CD4-positive, alpha-beta T cell treated with Interleukin-21 for 1 hour (primary cell): ENCODE measurements at regions not wholly inside any gene's neighbourhood (a gene's known extent, or its start where the extent isn't known, plus 50 kb on each side); places are given as distances from the start of the nearest gene placed in this dataset.
"Not testable (repeated sequence)": the region's sequence is repeated elsewhere in the genome, so short reads cannot be mapped to it uniquely, and the experiment has no call there.

ENCODE experiments used
- DNase-seq: peaks from one replicate; pipeline ENCODE4 v3.0.0-alpha.2; 2020

- DNase-seq, result not testable (repeated sequence)
These were observed 63.1 kb upstream of the POTEC start for GRCh38 chr18:14606546-14606945.

- DNase-seq, result not testable (repeated sequence)
These were observed 64.0 kb upstream of the POTEC start for GRCh38 chr18:14607360-14607759.

GRCh38 chr18:14612422-14612821, 69.0 kb upstream of the POTEC start:
- DNase-seq, result peak; percentile 40

GRCh38 chr18:14614485-14614884, 71.1 kb upstream of the POTEC start:
- DNase-seq, result not testable (repeated sequence)

GRCh38 chr18:14627336-14627735, 83.9 kb upstream of the POTEC start:
- not testable (repeated sequence) for DNase-seq

GRCh38 chr18:14628323-14628978, 85.1 kb upstream of the POTEC start:
- DNase-seq, result not testable (repeated sequence)

GRCh38 chr18:14628979-14629325, 85.6 kb upstream of the POTEC start:
- not testable (repeated sequence) for DNase-seq

- not testable (repeated sequence) for DNase-seq
These were observed 89.6 kb upstream of the POTEC start for GRCh38 chr18:14632976-14633375.

GRCh38 chr18:14638008-14638407, 94.6 kb upstream of the POTEC start:
- DNase-seq, result peak; percentile 33

- DNase-seq, result not testable (repeated sequence)
These were observed 97.7 kb upstream of the POTEC start for GRCh38 chr18:14641121-14641520.

GRCh38 chr18:14643715-14644290, 100.4 kb upstream of the POTEC start:
- not testable (repeated sequence) for DNase-seq

- DNase-seq, result not testable (repeated sequence)
These were observed 54.9 kb upstream of the ANKRD30B start for GRCh38 chr18:14693051-14693450.

- not testable (repeated sequence) for DNase-seq
These were observed 54.1 kb upstream of the ANKRD30B start for GRCh38 chr18:14693882-14694281.

- DNase-seq, result not testable (repeated sequence)
These were observed 50.0 kb upstream of the ANKRD30B start for GRCh38 chr18:14698006-14698405.
